Adrenal gland (tissue), 5 donors: ENCODE measurements at regions not wholly inside any gene's neighbourhood (a gene's known extent, or its start where the extent isn't known, plus 50 kb on each side); places are given as distances from the start of the nearest gene placed in this dataset.

Source experiments
- CTCF ChIP-seq, 6 experiments: fragments of 450-650 bp in 4 of 6; fragments of 200-600 bp in 2 of 6; sonication (generic) in 1 of 6; IDR thresholded peaks; 1 replicate in 5 of 6; 2 replicates in 1 of 6; pipeline versions ENCODE4 v1.5.1 to v1.8.0; 2016 to 2021; ENCODE audit warnings: antibody characterized with exemption in 6 of 6, mild to moderate bottlenecking in 2 of 6, moderate library complexity in 1 of 6
- POLR2A ChIP-seq, 2 donors: fragments of 450-650 bp; IDR thresholded peaks; one replicate each; pipeline ENCODE4 v1.6.1; 2017; ENCODE audit warnings: antibody characterized with exemption in 2 of 2, mild to moderate bottlenecking in 2 of 2, moderate library complexity in 1 of 2
- donor health status: DM: no; HTN: no; CAD: no.

- TF ChIP-seq CTCF (IDR thresholded peaks at IDR 0.05) (no peak), POLR2A (IDR thresholded peaks at IDR 0.05) (no peak)
Measured at GRCh38 chr17:6254036-6254435, 180.9 kb downstream of the AIPL1 start.
